ENCODE measurements at regions not wholly inside any gene's neighbourhood (a gene's known extent, or its start where the extent isn't known, plus 50 kb on each side); places are given as distances from the start of the nearest gene placed in this dataset.

- DNase-seq (ENCODE audit: low spot score) (no peak), ATAC-seq (ENCODE audit: low FRiP score) (no peak)
Measured at GRCh38 chr13:33744589-33745369, 73.2 kb upstream of the RFC3 start.

GRCh38 chr13:33745370-33746324 lies 72.3 kb upstream of the RFC3 start:
- TF ChIP-seq CTCF (IDR thresholded peaks at IDR 0.05): no peak
- no peak for ATAC-seq (ENCODE audit: low FRiP score)
- DNase-seq (ENCODE audit: low spot score): no peak

More at GRCh38 chr13:33744589-33745369, 73.2 kb upstream of the RFC3 start:
- no peak for TF ChIP-seq CTCF (IDR thresholded peaks at IDR 0.05)

GRCh38 chr13:33746867-33747266 lies 71.1 kb upstream of the RFC3 start:
- DNase-seq (ENCODE audit: low spot score) (no peak), ATAC-seq (ENCODE audit: low FRiP score) (no peak)
- no peak for TF ChIP-seq CTCF (IDR thresholded peaks at IDR 0.05)

- no peak for ATAC-seq (ENCODE audit: low FRiP score)
- DNase-seq (ENCODE audit: low spot score): no peak
- TF ChIP-seq CTCF (IDR thresholded peaks at IDR 0.05): no peak
Measured at GRCh38 chr13:33751151-33751550, 66.8 kb upstream of the RFC3 start.

GRCh38 chr13:33752094-33752493 lies 65.9 kb upstream of the RFC3 start:
- no peak for TF ChIP-seq CTCF (IDR thresholded peaks at IDR 0.05)
- DNase-seq (ENCODE audit: low spot score) (no peak), ATAC-seq (ENCODE audit: low FRiP score) (no peak)

- ATAC-seq (ENCODE audit: low FRiP score) (no peak), DNase-seq (ENCODE audit: low spot score) (no peak)
- TF ChIP-seq CTCF (IDR thresholded peaks at IDR 0.05): no peak
Measured at GRCh38 chr13:33752597-33752996, 65.4 kb upstream of the RFC3 start.

All from omental fat pad (tissue), 3 donors.